Lower lobe of right lung (tissue), 2 donors: ENCODE measurements at regions not wholly inside any gene's neighbourhood (a gene's known extent, or its start where the extent isn't known, plus 50 kb on each side); places are given as distances from the start of the nearest gene placed in this dataset.

Experiments
- ATAC-seq, 2 donors: fragments of 200-7000 bp; cut with Tn5 transposase; one replicate each; pipeline ENCODE4 v1.9.1; 2020 to 2022; ENCODE audit warnings: mild to moderate bottlenecking in 2 of 2, moderate library complexity in 2 of 2
- DNase-seq: peaks from one replicate; pipeline ENCODE4 v3.0.0-alpha.2; 2020
- H3K27ac ChIP-seq: fragments of 200-600 bp; one replicate; pipeline ENCODE4 v1.8.0; 2022
- H3K27me3 ChIP-seq: fragments of 200-600 bp; one replicate; pipeline ENCODE4 v1.8.0; 2022; ENCODE audit warnings: low read depth
- H3K36me3 ChIP-seq: fragments of 200-600 bp; one replicate; pipeline ENCODE4 v1.8.0; 2022; ENCODE audit warnings: mild to moderate bottlenecking
- H3K4me1 ChIP-seq: fragments of 200-600 bp; one replicate; pipeline ENCODE4 v1.8.0; 2022
- H3K4me3 ChIP-seq: fragments of 200-600 bp; one replicate; pipeline ENCODE4 v1.8.0; 2022; ENCODE audit warnings: mild to moderate bottlenecking
- H3K9me3 ChIP-seq: fragments of 200-600 bp; one replicate; pipeline ENCODE4 v1.8.0; 2022
- CTCF ChIP-seq: fragments of 200-600 bp; IDR thresholded peaks from one replicate; pipeline ENCODE4 v1.8.0; 2022; ENCODE audit warnings: antibody characterized with exemption, mild to moderate bottlenecking
- intact Hi-C: fragments of 100-400 bp; cut with DNase I; formaldehyde crosslinking; loops from one replicate; pipeline ENCODE4 v1.11.0; 2022
- donor health status: DM: no; HTN: yes; CAD: no; lungs with severe emphysema.

- no peaks in the 10 kb centered on the region for H3K36me3 ChIP-seq
- H3K27me3 ChIP-seq: no peaks in the 10 kb centered on the region
- no peaks in the 10 kb centered on the region for H3K4me1 ChIP-seq
- ATAC-seq: no peak
- no peaks in the 10 kb centered on the region for H3K9me3 ChIP-seq
- no peak for TF ChIP-seq CTCF
- H3K4me3 ChIP-seq: no peak overlapping the region
- intact Hi-C loops: no loop called here
- H3K27ac ChIP-seq: no peak overlapping the region
- no peak for DNase-seq
Observed at GRCh38 chr1:170296642-170297041, 150.9 kb downstream of the NTMT2 start.

GRCh38 chr1:170301596-170301995 lies 155.8 kb downstream of the NTMT2 start:
- no peak for TF ChIP-seq CTCF
- no peaks in the 10 kb centered on the region for H3K9me3 ChIP-seq
- intact Hi-C loops: no loop called here
- H3K4me3 ChIP-seq: no peak overlapping the region
- H3K27me3 ChIP-seq: no peaks in the 10 kb centered on the region
- no peak for ATAC-seq
- no peak for DNase-seq
- no peaks in the 10 kb centered on the region for H3K36me3 ChIP-seq
- H3K27ac ChIP-seq: no peak overlapping the region
- H3K4me1 ChIP-seq: no peaks in the 10 kb centered on the region

- H3K4me3 ChIP-seq: no peak overlapping the region
- no peak for ATAC-seq
- no peaks in the 10 kb centered on the region for H3K27me3 ChIP-seq
- no peaks in the 10 kb centered on the region for H3K9me3 ChIP-seq
- intact Hi-C loops: no loop called here
- no peak overlapping the region for H3K27ac ChIP-seq
- H3K4me1 ChIP-seq: no peaks in the 10 kb centered on the region
- no peak for TF ChIP-seq CTCF
- no peaks in the 10 kb centered on the region for H3K36me3 ChIP-seq
- no peak for DNase-seq
Observed at GRCh38 chr1:170303034-170303433, 157.3 kb downstream of the NTMT2 start.

- Histone ChIP-seq H3K4me3 (no peak overlapping the region), H3K9me3 (no peaks in the 10 kb centered on the region), H3K27ac (no peak overlapping the region), H3K36me3 (no peaks in the 10 kb centered on the region), H3K4me1 (no peaks in the 10 kb centered on the region), H3K27me3 (no peaks in the 10 kb centered on the region)
- ATAC-seq (no peak), DNase-seq (no peak)
- intact Hi-C loops: no loop called here
- no peak for TF ChIP-seq CTCF
Observed at GRCh38 chr1:170305777-170306512, 160.2 kb downstream of the NTMT2 start.

- no peaks in the 10 kb centered on the region for H3K4me1 ChIP-seq
- no peaks in the 10 kb centered on the region for H3K9me3 ChIP-seq
- DNase-seq (no peak), ATAC-seq (no peak)
- intact Hi-C loops: no loop called here
- no peak overlapping the region for H3K4me3 ChIP-seq
- no peaks in the 10 kb centered on the region for H3K27me3 ChIP-seq
- H3K27ac ChIP-seq: no peak overlapping the region
- TF ChIP-seq CTCF: no peak
- no peaks in the 10 kb centered on the region for H3K36me3 ChIP-seq
Observed at GRCh38 chr1:170306513-170306910, 160.8 kb downstream of the NTMT2 start.
